GM18505 (cell line): ENCODE measurements at regions not wholly inside any gene's neighbourhood (a gene's known extent, or its start where the extent isn't known, plus 50 kb on each side); places are given as distances from the start of the nearest gene placed in this dataset.

Experiments used
- ATAC-seq: cut with Tn5 transposase; IDR thresholded peaks from one replicate; pipeline ENCODE4 v1.9.1; 2021; ENCODE audit not compliant: unreplicated experiment
- POLR2A ChIP-seq: IDR thresholded peaks from 4 replicates; pipeline ENCODE4 v1.6.1; 2011; ENCODE audit warnings: borderline replicate concordance; ENCODE audit not compliant: insufficient read depth, insufficient read length; ENCODE audit errors: extremely low read depth

- ATAC-seq, result no peak
- TF ChIP-seq POLR2A, result no peak
Measured at GRCh38 chr14:44379292-44379977, 127.6 kb downstream of the FSCB start.

GRCh38 chr14:44374906-44375305, 132.2 kb downstream of the FSCB start:
- TF ChIP-seq POLR2A, result no peak

GRCh38 chr14:44372807-44373489, 134.1 kb downstream of the FSCB start:
- ATAC-seq, result no peak
- no peak for TF ChIP-seq POLR2A

More at GRCh38 chr14:44374906-44375305, 132.2 kb downstream of the FSCB start:
- ATAC-seq, result no peak

- no peak for TF ChIP-seq POLR2A
- ATAC-seq, result no peak
Measured at GRCh38 chr14:44372231-44372630, 134.9 kb downstream of the FSCB start.

- ATAC-seq, result no peak
- no peak for TF ChIP-seq POLR2A
Measured at GRCh38 chr14:44370727-44371126, 136.4 kb downstream of the FSCB start.

GRCh38 chr14:44369401-44370123, 137.5 kb downstream of the FSCB start:
- ATAC-seq, result no peak

GRCh38 chr14:44361083-44361482, 146.0 kb downstream of the FSCB start:
- ATAC-seq, result no peak
- no peak for TF ChIP-seq POLR2A

More at GRCh38 chr14:44369401-44370123, 137.5 kb downstream of the FSCB start:
- TF ChIP-seq POLR2A, result no peak

- ATAC-seq, result no peak
- no peak for TF ChIP-seq POLR2A
Measured at GRCh38 chr14:44353805-44354204, 153.3 kb downstream of the FSCB start.

- TF ChIP-seq POLR2A, result no peak
- ATAC-seq, result no peak
Measured at GRCh38 chr14:44352201-44352600, 154.9 kb downstream of the FSCB start.

- TF ChIP-seq POLR2A, result no peak
Measured at GRCh38 chr14:44347316-44347715, 159.8 kb downstream of the FSCB start.

GRCh38 chr14:44341116-44341515, 166.0 kb downstream of the FSCB start:
- TF ChIP-seq POLR2A, result no peak

More at GRCh38 chr14:44347316-44347715, 159.8 kb downstream of the FSCB start:
- no peak for ATAC-seq

GRCh38 chr14:44339862-44340261, 167.2 kb downstream of the FSCB start:
- no peak for TF ChIP-seq POLR2A
- ATAC-seq, result no peak

More at GRCh38 chr14:44341116-44341515, 166.0 kb downstream of the FSCB start:
- ATAC-seq, result no peak

GRCh38 chr14:44339231-44339630, 167.9 kb downstream of the FSCB start:
- TF ChIP-seq POLR2A, result no peak
- ATAC-seq, result no peak

- no peak for TF ChIP-seq POLR2A
- ATAC-seq, result no peak
Measured at GRCh38 chr14:44317441-44317746, 189.7 kb downstream of the FSCB start.
